CD4-positive, alpha-beta T cell (primary cell): ENCODE measurements at regions not wholly inside any gene's neighbourhood (a gene's known extent, or its start where the extent isn't known, plus 50 kb on each side); places are given as distances from the start of the nearest gene placed in this dataset.

Source experiments
- ATAC-seq: fragments of 200-7000 bp; cut with Tn5 transposase; one replicate; pipeline ENCODE4 v1.10.0; 2022; ENCODE audit warnings: mild to moderate bottlenecking; ENCODE audit not compliant: poor library complexity
- CTCF ChIA-PET: fragments of 350-600 bp; sonication (Branson Sonifier 250); formaldehyde crosslinking; loops from one replicate; lab custom pipeline; 2021; ENCODE audit warnings: antibody characterized with exemption, inconsistent platforms; lab: Charles Lee
- POLR2A ChIA-PET: fragments of 350-600 bp; sonication (Branson Sonifier 250); formaldehyde crosslinking; loops from one replicate; lab custom pipeline; 2021; ENCODE audit warnings: antibody characterized with exemption, inconsistent platforms; lab: Charles Lee
- DNase-seq, 14 experiments: peaks; one replicate each; pipeline ENCODE4 v3.0.0-alpha.2; 2013 to 2020; ENCODE audit warnings: mixed read lengths in 2 of 14
- H3K27ac ChIP-seq, 2 donors: one replicate each; pipeline versions ENCODE4 v1.5.1 to v1.7.0; 2013; ENCODE audit warnings: low read length in 2 of 2, low read depth in 1 of 2, mild to moderate bottlenecking in 1 of 2
- H3K27me3 ChIP-seq, 2 experiments: 1 replicate in 1 of 2; 2 replicates in 1 of 2; pipeline versions ENCODE4 v1.6.1 to v1.7.0; 2013; ENCODE audit warnings: low read length in 2 of 2, control low read depth in 1 of 2, mild to moderate bottlenecking in 1 of 2, moderate library complexity in 1 of 2; ENCODE audit not compliant: insufficient read depth in 2 of 2, control insufficient read depth in 1 of 2
- H3K36me3 ChIP-seq: one replicate; pipeline ENCODE4 v1.6.1; 2013; ENCODE audit warnings: low read length, control low read depth; ENCODE audit not compliant: insufficient read depth
- H3K4me1 ChIP-seq: one replicate; pipeline ENCODE4 v1.6.1; 2013; ENCODE audit warnings: low read length, control low read depth; ENCODE audit not compliant: insufficient read depth
- H3K4me3 ChIP-seq: one replicate; pipeline ENCODE4 v1.5.1; 2013; ENCODE audit warnings: mild to moderate bottlenecking, low read length, moderate library complexity
- H3K9me3 ChIP-seq, 2 experiments: 1 replicate in 1 of 2; 2 replicates in 1 of 2; pipeline versions ENCODE4 v1.6.1 to v1.7.0; 2013; ENCODE audit warnings: low read length in 2 of 2, mild to moderate bottlenecking in 2 of 2, control low read depth in 1 of 2, moderate library complexity in 1 of 2; ENCODE audit not compliant: control insufficient read depth in 1 of 2, insufficient read depth in 1 of 2
- H3K27ac Mint-ChIP-seq: one replicate; pipeline ENCODE4 v1.8.0; 2020; ENCODE audit warnings: mixed read lengths
- H3K27me3 Mint-ChIP-seq: one replicate; pipeline ENCODE4 v1.8.0; 2021; ENCODE audit warnings: mixed read lengths
- H3K36me3 Mint-ChIP-seq: one replicate; pipeline ENCODE4 v1.8.0; 2021; ENCODE audit warnings: low read depth, mixed read lengths
- H3K4me1 Mint-ChIP-seq: one replicate; pipeline ENCODE4 v1.8.0; 2021; ENCODE audit warnings: low read depth, mixed read lengths
- H3K4me3 Mint-ChIP-seq: one replicate; pipeline ENCODE4 v1.8.0; 2020; ENCODE audit warnings: mild to moderate bottlenecking, mixed read lengths
- H3K9me3 Mint-ChIP-seq: one replicate; pipeline ENCODE4 v1.8.0; 2020; ENCODE audit warnings: mixed read lengths
- CTCF ChIP-seq: fragments of 200-600 bp; IDR thresholded peaks from one replicate; pipeline ENCODE4 v1.8.0; 2022; ENCODE audit warnings: antibody characterized with exemption, mild to moderate bottlenecking
- intact Hi-C, 2 experiments: fragments of 100-400 bp; cut with DNase I in 1 of 2; cut with micrococcal nuclease in 1 of 2; formaldehyde crosslinking; loops; one replicate each; pipeline versions ENCODE4 v1.15.1 to v1.9.0; 2023 to 2025; cut with DNase I, micrococcal nuclease

GRCh38 chr21:41660748-41661147 is 106.1 kb downstream of the RIPK4 start:
- Histone ChIP-seq H3K9me3 (peaks cover 0 to 6% of the 10 kb centered on the region in 2 experiments), H3K27me3 (peaks cover 0 to 12% of the 10 kb centered on the region in 2 experiments), H3K4me3 (no peak overlapping the region), H3K36me3 (no peaks in the 10 kb centered on the region), H3K27ac (no peak overlapping the region), H3K4me1 (no peaks in the 10 kb centered on the region)
- Mint-ChIP-seq H3K27ac (no peak overlapping the region), H3K4me3 (no peak overlapping the region), H3K36me3 (no peaks in the 10 kb centered on the region), H3K9me3 (no peaks in the 10 kb centered on the region), H3K4me1 (no peaks in the 10 kb centered on the region), H3K27me3 (peaks cover 16% of the 10 kb centered on the region)
- ChIA-PET POLR2A (no interaction called here), CTCF (no interaction called here)
- TF ChIP-seq CTCF, result no peak
- DNase-seq (no peak), ATAC-seq (no peak)
- intact Hi-C loops, result no loop called here

GRCh38 chr21:41659791-41660560 is 106.9 kb downstream of the RIPK4 start:
- no peak for TF ChIP-seq CTCF
- Mint-ChIP-seq H3K4me3 (no peak overlapping the region), H3K27ac (no peak overlapping the region), H3K4me1 (no peaks in the 10 kb centered on the region), H3K9me3 (no peaks in the 10 kb centered on the region), H3K36me3 (no peaks in the 10 kb centered on the region), H3K27me3 (peaks cover 21% of the 10 kb centered on the region)
- Histone ChIP-seq H3K27ac (no peak overlapping the region), H3K4me1 (no peaks in the 10 kb centered on the region), H3K4me3 (no peak overlapping the region), H3K9me3 (peaks cover 0 to 3% of the 10 kb centered on the region in 2 experiments), H3K27me3 (peaks cover 0 to 10% of the 10 kb centered on the region in 2 experiments), H3K36me3 (no peaks in the 10 kb centered on the region)
- no peak for DNase-seq
- ATAC-seq, result no peak
- ChIA-PET POLR2A (no interaction called here), CTCF (no interaction called here)
- intact Hi-C loops, result no loop called here

DNA sequence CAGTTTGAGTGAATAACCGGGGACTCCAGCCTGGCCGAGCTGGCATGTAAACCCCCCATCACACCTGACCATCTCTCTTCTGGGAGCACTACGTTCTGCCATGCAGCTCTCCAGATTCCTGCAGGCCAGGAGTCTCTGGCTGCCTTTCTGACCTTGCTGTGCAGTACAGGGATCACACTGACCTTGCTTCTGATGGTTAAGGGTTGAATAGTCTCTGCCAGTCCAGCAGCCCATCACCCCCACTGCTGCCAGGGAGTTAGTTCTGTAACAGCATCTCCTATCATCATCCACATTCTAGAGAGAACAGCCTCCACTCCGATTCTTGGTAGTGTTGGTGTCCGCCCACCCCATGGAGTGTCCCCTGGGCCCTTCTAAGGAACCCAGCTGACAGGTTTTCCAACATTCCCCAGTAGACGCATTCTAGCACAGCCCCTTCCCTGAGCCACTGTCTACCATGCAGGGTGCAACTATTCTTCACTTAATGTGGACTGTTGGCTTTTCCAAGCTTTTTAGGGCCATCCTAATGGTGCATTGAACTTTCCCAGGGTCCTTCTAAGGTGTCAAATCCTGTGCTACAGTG is 109.8 kb downstream of the RIPK4 start:
- Histone ChIP-seq H3K27ac (no peak overlapping the region), H3K27me3 (peaks cover 0 to 7% of the 10 kb centered on the region in 2 experiments), H3K36me3 (no peaks in the 10 kb centered on the region), H3K9me3 (peaks cover 0 to under 1% of the 10 kb centered on the region in 2 experiments), H3K4me3 (no peak overlapping the region), H3K4me1 (no peaks in the 10 kb centered on the region)
- Mint-ChIP-seq H3K27ac (no peak overlapping the region), H3K36me3 (no peaks in the 10 kb centered on the region), H3K4me1 (no peaks in the 10 kb centered on the region), H3K4me3 (no peak overlapping the region), H3K9me3 (no peaks in the 10 kb centered on the region), H3K27me3 (peaks cover 21% of the 10 kb centered on the region)
- TF ChIP-seq CTCF, result no peak
- no peak for DNase-seq
- ATAC-seq, result no peak
- intact Hi-C loops, result no loop called here
- POLR2A ChIA-PET, result no interaction called here
- CTCF ChIA-PET, result no interaction called here
